ENCODE measurements at regions not wholly inside any gene's neighbourhood (a gene's known extent, or its start where the extent isn't known, plus 50 kb on each side); places are given as distances from the start of the nearest gene placed in this dataset.

DNA sequence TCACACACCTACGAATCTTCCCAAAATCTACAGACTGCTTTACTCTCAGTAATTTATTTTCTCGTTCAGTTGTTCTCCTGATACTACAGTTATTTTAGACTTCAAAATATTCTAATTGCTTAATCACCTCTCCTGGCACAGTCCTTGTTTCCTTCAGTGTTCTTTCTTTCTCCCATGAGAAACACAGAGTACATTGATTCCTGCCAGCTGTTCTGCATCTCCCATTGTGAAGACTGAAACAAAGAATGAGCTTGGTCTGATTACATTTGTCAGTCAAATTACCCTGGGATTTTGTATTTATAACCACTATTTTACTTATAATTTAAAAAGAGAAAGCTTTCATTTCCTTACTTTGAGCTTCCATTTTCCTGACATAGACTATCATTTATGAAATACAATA is 63.9 kb upstream of the TANK start:
- no peak for FAIRE-seq
- DNase-seq (ENCODE audit: insufficient read length, low spot score) = no peak
- TF ChIP-seq, protein P1, sequence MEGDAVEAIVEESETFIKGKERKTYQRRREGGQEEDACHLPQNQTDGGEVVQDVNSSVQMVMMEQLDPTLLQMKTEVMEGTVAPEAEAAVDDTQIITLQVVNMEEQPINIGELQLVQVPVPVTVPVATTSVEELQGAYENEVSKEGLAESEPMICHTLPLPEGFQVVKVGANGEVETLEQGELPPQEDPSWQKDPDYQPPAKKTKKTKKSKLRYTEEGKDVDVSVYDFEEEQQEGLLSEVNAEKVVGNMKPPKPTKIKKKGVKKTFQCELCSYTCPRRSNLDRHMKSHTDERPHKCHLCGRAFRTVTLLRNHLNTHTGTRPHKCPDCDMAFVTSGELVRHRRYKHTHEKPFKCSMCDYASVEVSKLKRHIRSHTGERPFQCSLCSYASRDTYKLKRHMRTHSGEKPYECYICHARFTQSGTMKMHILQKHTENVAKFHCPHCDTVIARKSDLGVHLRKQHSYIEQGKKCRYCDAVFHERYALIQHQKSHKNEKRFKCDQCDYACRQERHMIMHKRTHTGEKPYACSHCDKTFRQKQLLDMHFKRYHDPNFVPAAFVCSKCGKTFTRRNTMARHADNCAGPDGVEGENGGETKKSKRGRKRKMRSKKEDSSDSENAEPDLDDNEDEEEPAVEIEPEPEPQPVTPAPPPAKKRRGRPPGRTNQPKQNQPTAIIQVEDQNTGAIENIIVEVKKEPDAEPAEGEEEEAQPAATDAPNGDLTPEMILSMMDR (IDR thresholded peaks at IDR 0.05; ENCODE audit: insufficient read depth, missing control alignments) = no peak

DNA sequence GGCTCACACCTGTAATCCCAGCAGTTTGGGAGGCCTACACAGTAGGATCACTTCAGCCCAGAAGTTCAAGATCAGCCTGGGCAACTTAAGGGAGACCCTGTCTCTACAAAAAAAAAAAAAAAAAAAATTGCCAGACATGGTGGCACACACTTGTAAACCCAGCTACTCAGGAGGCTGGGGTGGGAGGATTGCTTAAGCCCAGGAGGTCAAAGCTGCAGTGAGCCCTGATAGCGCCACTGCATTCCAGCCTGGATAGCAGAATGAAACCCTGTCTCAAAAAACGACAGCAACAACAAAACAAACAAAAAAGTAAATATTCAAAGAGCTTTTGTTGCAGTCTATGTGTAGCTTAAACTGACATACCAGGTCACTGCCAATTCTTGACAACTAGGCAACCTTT is 63.1 kb upstream of the TANK start:
- FAIRE-seq (no peak), DNase-seq (ENCODE audit: insufficient read length, low spot score) (no peak)
- TF ChIP-seq, protein P1 (IDR thresholded peaks at IDR 0.05; ENCODE audit: insufficient read depth, missing control alignments) = no peak

DNA sequence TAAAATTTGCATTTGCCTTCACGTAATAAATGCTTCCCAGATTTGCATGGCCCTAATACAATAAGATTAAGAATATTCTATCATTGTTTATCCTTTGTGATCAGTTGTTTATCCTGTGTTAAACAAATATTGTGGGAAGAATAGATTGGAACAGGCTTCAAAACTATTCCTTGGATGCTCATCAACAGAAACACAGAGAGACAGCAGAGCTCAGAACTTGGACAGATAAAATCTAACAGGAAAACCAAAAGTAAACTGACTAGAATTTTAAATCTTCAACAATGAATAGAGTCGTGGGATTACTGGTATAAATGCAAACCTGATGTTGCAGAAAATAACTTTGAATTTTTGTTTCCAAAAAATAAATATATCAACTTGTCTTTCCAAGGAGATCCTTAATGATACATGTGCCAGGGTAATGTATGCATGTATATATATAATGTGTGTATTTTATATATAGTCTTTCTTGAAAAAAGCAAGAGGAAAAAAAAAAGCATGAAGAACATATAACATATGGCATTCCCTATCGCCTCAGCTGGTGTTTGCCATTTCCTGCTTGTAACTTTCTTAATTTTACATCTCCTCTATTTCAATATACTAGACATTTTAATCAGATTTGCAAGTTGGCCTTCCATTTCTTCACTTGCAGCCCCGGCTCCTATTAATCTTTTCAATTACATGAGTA is 59.9 kb upstream of the TANK start:
- FAIRE-seq (no peak), DNase-seq (ENCODE audit: insufficient read length, low spot score) (no peak)
- TF ChIP-seq, protein P1 (IDR thresholded peaks at IDR 0.05; ENCODE audit: insufficient read depth, missing control alignments) = no peak

DNA sequence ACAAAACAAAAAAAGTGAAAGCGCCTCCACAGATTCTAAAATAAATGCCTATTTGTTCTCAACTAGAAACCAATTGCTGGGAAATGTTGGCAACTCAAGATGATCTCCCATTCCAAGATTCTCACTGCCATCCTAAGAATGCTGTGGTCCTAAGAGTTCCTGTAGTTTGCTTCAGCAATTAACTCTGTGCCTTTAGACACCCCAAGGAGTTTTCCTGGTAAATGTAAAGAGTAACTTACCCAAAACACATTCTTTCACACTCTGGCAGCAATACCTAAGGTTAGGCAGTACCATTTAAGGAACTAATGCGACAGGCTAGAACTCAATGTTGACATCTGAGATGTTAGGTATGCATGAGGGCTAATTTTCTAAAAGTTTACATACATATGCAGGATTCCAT is 58.8 kb upstream of the TANK start:
- DNase-seq (ENCODE audit: insufficient read length, low spot score) (no peak), FAIRE-seq (no peak)
- TF ChIP-seq, protein P1 (IDR thresholded peaks at IDR 0.05; ENCODE audit: insufficient read depth, missing control alignments) = no peak

DNA sequence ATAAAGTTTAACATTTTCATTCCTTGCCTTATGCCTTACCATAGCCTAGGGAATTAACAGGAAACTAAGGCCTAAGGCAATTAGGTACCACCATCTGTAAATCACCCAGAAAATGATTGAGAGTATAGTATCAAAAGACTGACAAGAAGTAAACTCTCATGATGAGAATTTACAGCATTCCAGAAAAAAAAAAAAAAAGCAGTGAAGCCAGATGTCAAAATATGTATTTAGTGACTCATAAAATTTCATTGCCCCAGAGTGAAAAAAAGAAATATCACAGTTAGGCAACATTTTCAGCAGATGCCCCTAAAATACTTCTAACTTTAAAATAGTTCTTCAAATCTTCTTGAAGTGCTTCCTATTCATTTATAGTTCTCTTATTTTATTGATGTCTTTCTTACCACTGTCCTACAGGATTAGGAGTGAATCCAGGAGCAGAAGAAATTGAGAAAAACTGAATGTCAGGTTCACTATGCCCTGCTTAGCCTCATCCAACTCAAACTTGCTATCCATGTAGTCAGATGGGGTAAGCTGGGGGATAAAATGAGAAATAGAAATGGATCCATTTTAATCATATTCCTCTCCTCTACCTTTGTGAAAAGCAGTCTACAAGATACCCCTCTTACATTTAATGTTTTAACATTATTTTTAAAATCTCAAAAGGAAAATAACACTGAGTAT is 57.3 kb upstream of the TANK start:
- DNase-seq (ENCODE audit: insufficient read length, low spot score) (no peak), FAIRE-seq (no peak)
- TF ChIP-seq, protein P1 (IDR thresholded peaks at IDR 0.05; ENCODE audit: insufficient read depth, missing control alignments) = no peak

DNA sequence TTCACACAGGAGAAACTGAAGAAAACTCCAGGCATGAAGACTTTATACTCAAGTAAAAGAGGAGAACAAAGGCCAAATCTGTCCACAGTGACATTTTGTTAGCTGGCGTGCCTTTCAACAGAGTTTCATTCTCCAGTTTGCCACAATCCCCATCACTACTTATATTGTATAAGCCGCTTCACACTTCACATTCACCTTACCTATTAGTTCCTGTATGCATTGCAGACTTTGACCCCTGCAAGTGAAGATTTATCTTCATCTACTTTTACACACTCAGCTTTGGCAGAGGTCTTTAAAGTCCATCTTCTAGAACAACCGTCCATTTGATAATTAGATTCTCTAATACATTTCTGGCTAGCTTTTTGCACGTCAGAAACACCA is 56.8 kb upstream of the TANK start:
- TF ChIP-seq, protein P1 (IDR thresholded peaks at IDR 0.05; ENCODE audit: insufficient read depth, missing control alignments) = no peak
- DNase-seq (ENCODE audit: insufficient read length, low spot score) = no peak
- no peak for FAIRE-seq

DNA sequence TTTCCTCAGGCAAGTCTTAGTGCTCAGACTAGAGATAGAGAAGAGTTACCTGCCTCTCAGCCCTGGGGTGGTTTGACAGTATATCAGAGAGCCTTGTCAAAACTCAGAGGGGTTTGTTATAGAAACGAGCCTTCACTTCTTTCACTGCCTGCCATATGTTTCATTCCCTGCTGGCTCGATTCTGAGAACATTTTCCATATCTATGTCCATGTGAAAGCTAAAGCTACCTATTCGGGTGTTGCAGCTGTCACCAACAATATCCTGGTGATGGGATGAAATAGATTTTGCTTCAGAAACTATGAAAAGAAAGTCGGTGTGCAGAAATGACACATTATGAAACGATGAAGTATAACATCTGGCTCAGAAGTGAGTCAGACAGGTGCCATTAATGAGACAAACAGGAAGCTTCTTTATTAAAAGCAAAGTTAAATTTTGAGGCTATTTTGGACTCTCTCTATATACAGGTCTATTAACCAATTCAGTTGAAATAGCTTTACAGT is 56.1 kb upstream of the TANK start:
- DNase-seq (ENCODE audit: insufficient read length, low spot score) (no peak), FAIRE-seq (no peak)
- TF ChIP-seq, protein P1 (IDR thresholded peaks at IDR 0.05; ENCODE audit: insufficient read depth, missing control alignments) = no peak

Data from D721Med (cell line).